Coronary artery (tissue), 2 donors: ENCODE measurements at regions not wholly inside any gene's neighbourhood (a gene's known extent, or its start where the extent isn't known, plus 50 kb on each side); places are given as distances from the start of the nearest gene placed in this dataset.

Experiments
- DNase-seq: peaks from one replicate; pipeline ENCODE4 v3.0.0-alpha.2; 2017; ENCODE audit warnings: low spot score
- H3K27ac ChIP-seq, 2 donors: fragments of 200-600 bp; sonication (generic); one replicate each; pipeline ENCODE4 v1.5.1; 2016 to 2019
- H3K4me3 ChIP-seq: fragments of 200-600 bp; sonication (generic); 2 replicates; pipeline ENCODE4 v1.5.1; 2016; ENCODE audit warnings: mild to moderate bottlenecking, moderate library complexity
- CTCF ChIP-seq: fragments of 200-600 bp; sonication (generic); IDR thresholded peaks from one replicate; pipeline ENCODE4 v1.5.1; 2019; ENCODE audit warnings: antibody characterized with exemption

GRCh38 chr10:8392216-8392615 is 337.7 kb downstream of the GATA3 start:
- DNase-seq = no peak
- no peak overlapping the region for H3K4me3 ChIP-seq
- no peak overlapping the region for H3K27ac ChIP-seq
- no peak for TF ChIP-seq CTCF

- no peak for DNase-seq
- Histone ChIP-seq H3K27ac (no peak overlapping the region), H3K4me3 (no peak overlapping the region)
- no peak for TF ChIP-seq CTCF
These were observed 339.0 kb downstream of the GATA3 start for GRCh38 chr10:8393531-8393930.

- no peak overlapping the region for H3K4me3 ChIP-seq
- TF ChIP-seq CTCF = no peak
- no peak for DNase-seq
These were observed 342.2 kb downstream of the GATA3 start for GRCh38 chr10:8396675-8397074.

GRCh38 chr10:8398771-8399170 is 344.3 kb downstream of the GATA3 start:
- no peak overlapping the region for H3K4me3 ChIP-seq
- no peak overlapping the region for H3K27ac ChIP-seq
- no peak for DNase-seq
- TF ChIP-seq CTCF = no peak

More at GRCh38 chr10:8396675-8397074, 342.2 kb downstream of the GATA3 start:
- no peak overlapping the region for H3K27ac ChIP-seq

GRCh38 chr10:8400151-8400550 is 345.7 kb downstream of the GATA3 start:
- no peak for DNase-seq
- no peak overlapping the region for H3K4me3 ChIP-seq
- no peak for TF ChIP-seq CTCF
- no peak overlapping the region for H3K27ac ChIP-seq

GRCh38 chr10:8400892-8401291 is 346.4 kb downstream of the GATA3 start:
- H3K27ac ChIP-seq = no peak overlapping the region
- TF ChIP-seq CTCF = no peak
- H3K4me3 ChIP-seq = no peak overlapping the region
- no peak for DNase-seq

- DNase-seq = no peak
- no peak for TF ChIP-seq CTCF
- Histone ChIP-seq H3K4me3 (no peak overlapping the region), H3K27ac (no peak overlapping the region)
These were observed 347.0 kb downstream of the GATA3 start for GRCh38 chr10:8401531-8401930.
